Brain microvascular endothelial cell (primary cell): ENCODE measurements at regions not wholly inside any gene's neighbourhood (a gene's known extent, or its start where the extent isn't known, plus 50 kb on each side); places are given as distances from the start of the nearest gene placed in this dataset.
A peak's percentile ranks its signal among the peaks of the same experiment; 100 is the strongest.

Experiments
- DNase-seq: peaks from one replicate; pipeline ENCODE4 v3.0.0-alpha.2; 2020
- H3K27ac ChIP-seq: fragments of 250-450 bp; sonication (Bioruptor Pico); 2 replicates; pipeline ENCODE4 v1.5.1; 2020; ENCODE audit warnings: mild to moderate bottlenecking, moderate library complexity
- H3K27me3 ChIP-seq: fragments of 250-450 bp; sonication (Bioruptor Pico); replicated peaks from 2 replicates; pipeline ENCODE4 v1.5.1; 2020; ENCODE audit warnings: mild to moderate bottlenecking
- H3K36me3 ChIP-seq: fragments of 250-450 bp; sonication (Bioruptor Pico); replicated peaks from 2 replicates; pipeline ENCODE4 v1.5.1; 2020; ENCODE audit warnings: mild to moderate bottlenecking
- H3K4me3 ChIP-seq: 2 replicates; pipeline ENCODE4 v1.5.1; 2011; ENCODE audit warnings: low read depth, mild to moderate bottlenecking, control low read depth, low read length, moderate library complexity
- CTCF ChIP-seq: IDR thresholded peaks from 2 replicates; pipeline ENCODE4 v1.5.1; 2011; ENCODE audit warnings: low read depth, mild to moderate bottlenecking, moderate library complexity, low read length, control low read depth, inconsistent platforms; ENCODE audit errors: missing control alignments
- in situ Hi-C: cut with HindIII; loops from 2 replicates; pipeline ENCODE4 v1.10.0; 2017; ENCODE audit warnings: low sequenced_read_pairs, low pct_ligation_motif_present

- H3K4me3 ChIP-seq: no peak overlapping the region
- H3K27me3 ChIP-seq: no peaks in the 10 kb centered on the region
- TF ChIP-seq CTCF: no peak
- no peak for DNase-seq
- in situ Hi-C loops: no loop called here
- H3K27ac ChIP-seq: no peak overlapping the region
- no peaks in the 10 kb centered on the region for H3K36me3 ChIP-seq
Measured at GRCh38 chr9:30944741-30945280, 1439.6 kb upstream of the ACO1 start.

DNA sequence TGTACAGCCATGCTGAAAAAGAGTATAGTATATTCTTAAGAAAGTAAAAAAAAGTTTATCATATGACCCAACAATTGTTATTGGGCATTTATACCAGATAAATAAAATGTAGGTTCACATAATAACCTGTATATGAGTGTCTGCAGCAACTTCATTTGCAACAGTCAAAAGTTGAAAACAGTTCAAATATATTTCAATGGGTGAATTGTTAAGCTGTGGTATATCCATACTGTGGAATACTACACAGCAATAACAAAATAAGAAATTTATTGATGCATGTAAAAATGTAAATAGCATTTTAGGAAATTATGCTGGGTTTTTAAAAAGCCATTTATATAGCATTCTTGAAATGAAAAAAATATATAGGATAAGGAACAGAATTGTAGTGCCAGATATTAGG, 1420.1 kb upstream of the ACO1 start:
- no peak for TF ChIP-seq CTCF
- no peak overlapping the region for H3K27ac ChIP-seq
- no peaks in the 10 kb centered on the region for H3K36me3 ChIP-seq
- no peak overlapping the region for H3K4me3 ChIP-seq
- H3K27me3 ChIP-seq: no peaks in the 10 kb centered on the region
- in situ Hi-C loops: no loop called here
- DNase-seq: no peak

DNA sequence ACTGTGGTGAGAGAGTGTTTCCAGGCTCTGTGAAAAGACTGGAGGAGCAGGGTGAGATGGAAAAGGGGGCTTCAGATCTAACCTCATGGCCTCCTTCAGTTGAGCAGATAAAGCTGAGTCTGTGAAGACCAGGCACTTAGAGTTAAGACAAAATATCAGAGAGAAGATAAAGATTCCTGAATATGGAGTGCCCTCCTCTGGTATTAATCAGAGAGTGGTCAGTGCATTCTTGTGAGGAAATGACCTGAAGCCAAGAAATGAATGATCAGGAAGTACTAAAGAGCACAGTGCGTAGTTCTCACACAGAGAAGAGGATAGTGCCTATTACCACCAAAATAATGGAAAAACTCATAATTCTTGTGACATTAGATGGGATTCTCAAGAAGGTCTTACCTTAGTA, 1417.0 kb upstream of the ACO1 start:
- in situ Hi-C loops: no loop called here
- Histone ChIP-seq H3K27ac (no peak overlapping the region), H3K4me3 (no peak overlapping the region), H3K36me3 (no peaks in the 10 kb centered on the region), H3K27me3 (no peaks in the 10 kb centered on the region)
- DNase-seq: no peak
- peak; percentile 20 for TF ChIP-seq CTCF

DNA sequence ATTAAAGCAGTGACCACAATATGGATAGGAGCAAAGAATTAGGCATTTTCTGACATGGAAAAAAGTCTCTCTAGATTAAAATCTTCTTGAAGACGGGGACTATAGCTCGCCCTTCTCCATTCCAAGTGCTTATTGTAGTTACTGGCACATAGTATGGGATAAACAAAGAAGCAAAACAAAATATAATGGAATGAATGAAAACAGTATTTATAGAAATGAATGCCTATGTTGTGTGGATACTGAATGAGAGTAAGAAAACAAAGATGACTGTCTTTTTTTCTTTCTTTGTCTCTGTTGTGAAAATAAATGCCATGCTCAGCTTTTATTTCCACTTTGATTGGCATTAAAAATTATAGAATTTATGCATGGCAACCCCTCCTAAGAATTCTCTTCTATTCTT, 1414.3 kb upstream of the ACO1 start:
- Histone ChIP-seq H3K36me3 (no peaks in the 10 kb centered on the region), H3K27me3 (no peaks in the 10 kb centered on the region), H3K4me3 (no peak overlapping the region), H3K27ac (no peak overlapping the region)
- in situ Hi-C loops: no loop called here
- DNase-seq: no peak
- no peak for TF ChIP-seq CTCF

- no peak for TF ChIP-seq CTCF
- Histone ChIP-seq H3K27me3 (no peaks in the 10 kb centered on the region), H3K36me3 (no peaks in the 10 kb centered on the region), H3K4me3 (no peak overlapping the region), H3K27ac (no peak overlapping the region)
- DNase-seq: no peak
- in situ Hi-C loops: no loop called here
Measured at GRCh38 chr9:30970812-30971211, 1413.6 kb upstream of the ACO1 start.

- H3K36me3 ChIP-seq: no peaks in the 10 kb centered on the region
- no peak for TF ChIP-seq CTCF
- DNase-seq: no peak
- H3K27ac ChIP-seq: no peak overlapping the region
- no peak overlapping the region for H3K4me3 ChIP-seq
- in situ Hi-C loops: no loop called here
- no peaks in the 10 kb centered on the region for H3K27me3 ChIP-seq
Measured at GRCh38 chr9:30972654-30973053, 1411.8 kb upstream of the ACO1 start.
